ENCODE measurements at regions not wholly inside any gene's neighbourhood (a gene's known extent, or its start where the extent isn't known, plus 50 kb on each side); places are given as distances from the start of the nearest gene placed in this dataset.
A peak's percentile ranks its signal among the peaks of the same experiment; 100 is the strongest.

DNA sequence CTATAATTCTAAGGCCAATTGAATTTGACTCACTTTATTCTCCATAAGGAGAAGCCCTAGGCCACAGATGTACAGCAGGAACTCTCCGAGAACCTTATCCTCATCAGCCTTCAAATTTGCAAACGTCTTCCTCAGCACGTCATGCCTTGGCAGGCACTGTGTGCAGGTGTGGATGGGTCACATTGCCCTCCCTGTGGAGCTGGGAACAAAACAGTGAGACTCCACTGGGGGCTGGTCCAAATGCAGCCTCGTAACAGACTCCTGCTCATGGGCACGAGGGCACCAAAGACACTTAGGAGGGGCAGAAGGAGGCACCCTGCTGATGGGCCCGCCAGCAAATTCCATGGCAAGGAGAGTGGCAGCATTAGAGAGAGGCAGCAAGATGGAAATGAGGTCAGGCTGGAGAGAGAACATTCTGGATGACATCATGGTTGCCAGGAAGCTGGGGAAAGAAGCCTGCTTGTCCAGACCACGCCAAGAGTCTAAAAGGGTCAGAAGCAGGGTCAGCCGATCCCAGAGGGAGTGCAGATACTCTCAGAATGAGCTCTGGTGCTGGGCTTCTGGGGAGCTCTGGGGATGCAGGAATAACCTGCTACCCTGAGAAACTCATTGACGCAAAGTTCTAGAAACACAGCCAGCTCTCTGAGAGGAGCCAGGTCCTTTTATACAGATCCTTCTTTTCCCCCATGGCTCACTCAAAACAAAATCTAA lies 242.2 kb downstream of the B3GLCT start:
- DNase-seq (ENCODE audit: low read depth) = no peak

- DNase-seq (ENCODE audit: low read depth) = no peak
These were observed 242.8 kb downstream of the B3GLCT start for GRCh38 chr13:31442571-31442970.

DNA sequence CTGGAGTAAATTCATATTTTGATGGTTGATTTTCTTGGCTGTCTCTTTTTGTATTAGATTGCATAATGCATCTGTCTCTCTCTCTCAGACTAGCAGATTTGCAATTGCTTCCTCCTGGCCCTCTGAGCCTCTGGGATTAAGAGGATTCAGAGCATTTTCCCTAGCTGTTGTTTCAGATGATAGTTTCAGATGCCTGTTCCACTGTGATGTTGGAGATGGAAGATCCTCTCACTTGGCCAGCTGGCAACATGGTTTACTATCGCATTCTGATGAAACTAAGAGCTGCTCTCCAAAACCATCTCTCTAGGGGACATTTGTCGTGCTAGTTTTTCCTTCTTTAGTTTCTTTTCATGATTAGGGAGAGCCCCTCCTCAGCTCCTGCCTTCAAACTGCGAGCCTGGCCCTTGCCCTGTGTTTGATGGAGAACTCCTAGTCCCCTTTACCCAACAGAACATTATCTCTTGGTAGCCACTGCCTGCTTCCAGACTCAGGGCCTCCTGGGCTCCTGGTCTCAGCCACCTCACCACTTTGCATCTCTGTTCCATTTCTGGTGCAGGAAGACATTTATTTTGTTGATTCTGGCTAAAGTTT lies 244.6 kb downstream of the B3GLCT start:
- no peak for DNase-seq (ENCODE audit: low read depth)

DNA sequence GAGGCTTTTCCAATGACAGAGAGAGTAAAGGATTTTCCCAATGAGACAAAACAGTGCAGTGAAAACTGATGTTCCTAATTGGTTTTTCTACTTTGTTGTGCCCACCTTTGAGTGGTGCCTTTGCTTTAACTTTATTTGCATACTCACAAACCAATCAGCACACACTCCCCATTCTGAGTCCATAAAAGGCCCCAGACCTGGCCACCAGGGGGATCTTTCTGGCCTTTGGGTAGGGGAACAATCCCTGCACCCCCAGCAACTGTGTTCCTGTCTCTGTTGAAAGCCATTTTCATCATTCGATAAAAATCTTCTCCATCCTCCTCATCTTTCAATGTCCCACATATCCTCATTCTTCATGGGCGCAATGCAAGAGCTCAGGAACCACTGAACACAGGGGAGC lies 252.8 kb downstream of the B3GLCT start:
- no peak for DNase-seq (ENCODE audit: low read depth)

- DNase-seq (ENCODE audit: low read depth) = no peak
These were observed 255.8 kb downstream of the B3GLCT start for GRCh38 chr13:31455581-31455980.

- no peak for DNase-seq (ENCODE audit: low read depth)
These were observed 256.3 kb downstream of the B3GLCT start for GRCh38 chr13:31456056-31456455.

- no peak for DNase-seq (ENCODE audit: low read depth)
These were observed 260.3 kb downstream of the B3GLCT start for GRCh38 chr13:31460061-31460460.

- no peak for DNase-seq (ENCODE audit: low read depth)
These were observed 262.1 kb downstream of the B3GLCT start for GRCh38 chr13:31461923-31462322.

GRCh38 chr13:31462766-31463165 lies 263.0 kb downstream of the B3GLCT start:
- no peak for DNase-seq (ENCODE audit: low read depth)

GRCh38 chr13:31468114-31468902 lies 268.5 kb downstream of the B3GLCT start:
- no peak for DNase-seq (ENCODE audit: low read depth)

- no peak for DNase-seq (ENCODE audit: low read depth)
These were observed 269.6 kb downstream of the B3GLCT start for GRCh38 chr13:31469377-31469776.

- peak; percentile 7 for DNase-seq (ENCODE audit: low read depth)
These were observed 263.1 kb upstream of the RXFP2 start for GRCh38 chr13:31476266-31476665.

DNA sequence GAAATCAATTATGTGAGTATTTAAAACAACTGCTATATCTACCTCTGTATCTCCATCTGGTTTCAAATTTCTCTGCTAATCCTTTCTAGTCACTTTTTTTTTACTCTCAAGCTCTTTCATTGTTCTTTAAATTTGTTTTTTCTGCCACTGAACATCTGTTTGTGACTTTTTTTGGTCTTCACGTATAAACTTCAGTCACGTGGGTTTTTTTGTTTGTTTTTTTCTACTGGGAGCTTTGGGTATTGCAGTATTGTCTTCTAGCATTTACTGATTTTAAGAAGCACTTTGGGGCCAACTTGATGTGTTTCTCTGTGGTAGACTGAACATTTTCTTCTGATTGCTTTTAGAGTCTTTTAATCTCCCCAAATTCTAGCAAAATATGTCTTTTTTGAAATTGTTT lies 262.6 kb upstream of the RXFP2 start:
- DNase-seq (ENCODE audit: low read depth) = no peak

GRCh38 chr13:31477961-31478360 lies 261.4 kb upstream of the RXFP2 start:
- DNase-seq (ENCODE audit: low read depth) = peak; percentile 27

GRCh38 chr13:31485183-31485582 lies 254.1 kb upstream of the RXFP2 start:
- no peak for DNase-seq (ENCODE audit: low read depth)

DNA sequence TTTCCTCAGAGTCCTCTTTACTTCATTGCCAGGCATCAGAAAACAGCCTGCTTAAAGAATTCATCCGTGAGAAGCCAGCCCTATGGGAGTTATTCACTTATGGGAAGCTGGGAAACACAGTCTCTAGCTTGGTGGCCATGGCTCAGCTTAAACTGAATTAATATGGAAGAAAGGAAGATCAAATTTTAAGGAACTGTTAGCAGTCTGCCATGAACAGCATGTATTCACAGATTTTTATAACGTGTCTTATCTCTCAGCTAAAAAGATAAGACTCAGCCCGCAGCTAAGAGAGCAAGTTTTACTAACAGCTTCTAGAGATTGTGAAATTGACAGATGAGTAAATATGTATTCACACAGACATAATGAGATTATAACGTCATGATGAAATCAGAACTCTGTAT lies 253.7 kb upstream of the RXFP2 start:
- DNase-seq (ENCODE audit: low read depth) = no peak

DNA sequence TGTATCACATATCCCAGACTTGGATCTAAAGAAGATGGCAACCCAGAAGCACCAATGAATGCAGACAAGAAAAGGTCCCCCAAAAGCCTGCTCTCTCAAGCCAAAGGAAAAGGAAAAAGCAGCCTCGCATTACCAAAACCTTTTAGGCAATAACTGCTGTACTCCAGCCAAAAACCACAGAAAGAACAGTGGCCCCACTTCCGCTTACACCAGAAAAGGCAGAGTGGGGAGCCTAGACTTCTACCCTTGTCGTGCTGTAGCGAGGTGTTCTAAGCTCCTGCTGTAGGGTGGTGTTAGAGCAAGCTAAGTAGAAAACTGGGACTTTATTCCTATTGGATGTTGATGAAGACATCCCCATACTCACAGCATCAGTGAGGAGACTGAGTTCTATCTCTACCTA lies 244.0 kb upstream of the RXFP2 start:
- DNase-seq (ENCODE audit: low read depth) = no peak

- no peak for DNase-seq (ENCODE audit: low read depth)
These were observed 240.1 kb upstream of the RXFP2 start for GRCh38 chr13:31499274-31499673.

DNA sequence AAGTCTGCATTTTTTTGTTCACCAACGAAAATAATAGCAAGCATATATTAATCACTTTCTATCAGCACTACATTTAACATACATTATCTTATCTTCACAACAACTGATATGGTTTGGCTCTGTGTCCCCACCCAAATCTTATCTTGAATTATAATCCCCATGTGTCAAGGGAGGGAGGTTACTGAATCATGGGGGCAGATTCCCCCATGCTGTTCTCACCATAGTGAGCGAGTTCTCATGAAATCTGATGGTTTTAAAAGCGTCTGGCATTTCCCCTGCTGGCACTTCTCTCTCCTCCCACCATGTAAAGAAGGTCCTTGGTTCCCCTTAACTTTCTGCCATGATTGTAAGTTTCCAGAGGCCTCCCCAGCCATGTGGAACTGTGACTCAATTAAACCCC lies 235.7 kb upstream of the RXFP2 start:
- no peak for DNase-seq (ENCODE audit: low read depth)

DNA sequence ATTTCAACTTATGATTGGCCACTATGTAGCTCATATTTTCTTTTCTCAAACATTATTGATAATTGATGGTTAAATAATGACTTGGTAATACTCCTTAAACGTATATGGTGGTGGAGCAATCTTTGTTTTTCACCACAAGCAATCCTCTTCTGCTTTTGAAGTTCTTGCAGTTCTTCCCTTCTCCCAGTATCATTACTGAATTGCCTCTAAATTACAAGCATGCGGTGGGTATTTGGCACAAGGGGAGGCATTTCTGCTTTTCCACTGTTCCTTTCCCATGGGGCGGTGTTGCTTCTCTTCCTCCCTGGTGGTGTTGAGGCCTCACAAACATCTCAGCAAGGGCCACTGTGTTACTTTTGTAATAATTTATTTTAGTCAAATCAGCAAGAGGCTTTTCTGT lies 234.4 kb upstream of the RXFP2 start:
- DNase-seq (ENCODE audit: low read depth) = no peak

DNA sequence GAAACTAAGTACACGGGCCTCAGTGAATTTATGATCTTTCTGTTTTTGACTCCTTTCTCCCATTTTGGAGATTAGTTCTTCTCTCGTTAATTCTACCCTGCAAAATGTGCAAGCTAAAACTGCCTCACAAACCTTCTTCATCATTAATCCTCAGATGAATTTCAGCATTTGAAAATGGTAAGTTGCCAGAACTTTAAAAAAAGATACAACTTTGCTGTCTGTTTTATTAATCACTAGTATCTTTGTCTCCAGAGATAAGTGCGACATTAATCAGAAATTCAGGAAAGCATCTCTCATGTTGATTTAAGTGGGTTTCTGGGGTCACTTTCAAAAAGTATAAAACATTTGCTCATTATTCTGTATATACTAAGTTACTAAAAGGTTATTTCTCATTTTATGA lies 227.0 kb upstream of the RXFP2 start:
- no peak for DNase-seq (ENCODE audit: low read depth)

DNA sequence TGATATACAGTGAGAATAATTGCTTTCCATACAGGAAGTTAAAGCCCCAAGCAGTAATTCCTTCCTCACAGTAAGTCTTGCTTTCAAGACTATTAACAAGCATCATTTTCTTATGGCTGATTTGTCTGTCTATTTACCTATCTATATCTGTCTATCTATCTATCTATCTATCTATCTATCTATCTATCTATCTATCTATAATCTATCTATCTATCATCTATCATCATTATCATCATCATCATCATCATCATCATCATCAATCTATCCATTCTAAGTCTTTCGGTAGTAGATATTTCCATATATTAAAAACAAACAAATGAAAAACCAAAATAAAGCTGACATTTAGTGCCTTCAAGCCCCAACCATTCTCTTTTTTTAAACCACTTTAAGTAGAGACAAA lies 224.4 kb upstream of the RXFP2 start:
- DNase-seq (ENCODE audit: low read depth) = no peak

DNA sequence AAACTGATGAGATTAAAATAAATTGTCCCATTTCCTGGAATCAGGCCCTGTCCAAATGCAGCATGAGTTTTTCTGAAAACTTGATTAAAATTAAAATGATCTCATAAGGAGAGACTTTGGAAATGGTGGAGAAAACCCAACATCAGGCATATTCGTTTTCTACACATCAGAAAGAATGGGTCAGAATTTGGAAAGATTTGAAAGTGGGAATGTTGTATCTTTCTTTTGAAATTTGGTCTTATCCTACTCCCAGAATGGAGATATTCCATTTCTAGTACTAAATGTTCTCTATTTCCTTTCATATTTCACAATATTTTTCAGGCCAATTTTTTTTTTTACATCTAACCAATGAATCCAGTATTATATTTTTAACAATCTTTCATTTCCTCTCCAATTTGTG lies 223.9 kb upstream of the RXFP2 start:
- no peak for DNase-seq (ENCODE audit: low read depth)
